OCI-M1 (cell line): ENCODE measurements at regions not wholly inside any gene's neighbourhood (a gene's known extent, or its start where the extent isn't known, plus 50 kb on each side); places are given as distances from the start of the nearest gene placed in this dataset.

Source experiments
- DNase-seq: peaks from one replicate; lab custom pipeline; 2025; lab: John Stamatoyannopoulos, UW

- no peak for DNase-seq
Observed at GRCh38 chr5:13567819-13568218, 376.7 kb downstream of the DNAH5 start.

GRCh38 chr5:13566871-13567339 is 377.6 kb downstream of the DNAH5 start:
- peak; percentile 59 for DNase-seq

- no peak for DNase-seq
Observed at GRCh38 chr5:13558408-13558807, 386.1 kb downstream of the DNAH5 start.

- peak; percentile 54 for DNase-seq
Observed at GRCh38 chr5:13553896-13554295, 390.6 kb downstream of the DNAH5 start.

GRCh38 chr5:13552361-13552760 is 392.1 kb downstream of the DNAH5 start:
- DNase-seq = peak; percentile 10

GRCh38 chr5:13551645-13552044 is 392.8 kb downstream of the DNAH5 start:
- no peak for DNase-seq

GRCh38 chr5:13540168-13540750 is 404.2 kb downstream of the DNAH5 start:
- DNase-seq = no peak

GRCh38 chr5:13536933-13537332 is 407.6 kb downstream of the DNAH5 start:
- DNase-seq = no peak

- DNase-seq = no peak
Observed at GRCh38 chr5:13533833-13534232, 410.7 kb downstream of the DNAH5 start.

- no peak for DNase-seq
Observed at GRCh38 chr5:13529300-13529699, 415.2 kb downstream of the DNAH5 start.

GRCh38 chr5:13524936-13525335 is 419.6 kb downstream of the DNAH5 start:
- DNase-seq = no peak

- DNase-seq = peak; percentile 25
Observed at GRCh38 chr5:13519131-13519530, 425.4 kb downstream of the DNAH5 start.

- no peak for DNase-seq
Observed at GRCh38 chr5:13516195-13516594, 428.3 kb downstream of the DNAH5 start.

GRCh38 chr5:13511442-13511841 is 433.0 kb downstream of the DNAH5 start:
- no peak for DNase-seq

GRCh38 chr5:13510616-13511015 is 433.9 kb downstream of the DNAH5 start:
- peak; percentile 37 for DNase-seq

- no peak for DNase-seq
Observed at GRCh38 chr5:13508559-13508958, 435.9 kb downstream of the DNAH5 start.

- no peak for DNase-seq
Observed at GRCh38 chr5:13505326-13505725, 439.2 kb downstream of the DNAH5 start.

- no peak for DNase-seq
Observed at GRCh38 chr5:13503017-13503416, 441.5 kb downstream of the DNAH5 start.

GRCh38 chr5:13501176-13501575 is 443.3 kb downstream of the DNAH5 start:
- peak; percentile 67 for DNase-seq

GRCh38 chr5:13498279-13498678 is 446.2 kb downstream of the DNAH5 start:
- DNase-seq = no peak

- peak; percentile 19 for DNase-seq
Observed at GRCh38 chr5:13488254-13488931, 456.1 kb downstream of the DNAH5 start.

GRCh38 chr5:13480834-13481233 is 463.7 kb downstream of the DNAH5 start:
- no peak for DNase-seq

- peak; percentile 63 for DNase-seq
Observed at GRCh38 chr5:13478831-13479465, 465.5 kb downstream of the DNAH5 start.
